Activated CD8-positive, alpha-beta T cell treated with anti-CD3 and anti-CD28 coated beads for 36 hours (primary cell): ENCODE measurements at regions not wholly inside any gene's neighbourhood (a gene's known extent, or its start where the extent isn't known, plus 50 kb on each side); places are given as distances from the start of the nearest gene placed in this dataset.
"Not testable (repeated sequence)": the region's sequence is repeated elsewhere in the genome, so short reads cannot be mapped to it uniquely, and the experiment has no call there.

ENCODE experiments used
- ATAC-seq: fragments of 200-7000 bp; cut with Tn5 transposase; one replicate; pipeline ENCODE4 v1.10.0; 2021; ENCODE audit warnings: mild to moderate bottlenecking, moderate library complexity
- CTCF ChIA-PET: fragments of 350-600 bp; sonication (Branson Sonifier 250); formaldehyde crosslinking; loops from one replicate; lab custom pipeline; 2021; ENCODE audit warnings: antibody characterized with exemption; lab: Charles Lee
- POLR2A ChIA-PET: fragments of 350-600 bp; sonication (Branson Sonifier 250); formaldehyde crosslinking; loops from one replicate; lab custom pipeline; 2021; ENCODE audit warnings: antibody characterized with exemption; lab: Charles Lee
- DNase-seq: peaks from one replicate; pipeline ENCODE4 v3.0.0-alpha.2; 2020
- H3K27ac Mint-ChIP-seq: one replicate; pipeline ENCODE4 v1.8.0; 2021; ENCODE audit warnings: mild to moderate bottlenecking, mixed read lengths
- H3K27me3 Mint-ChIP-seq: one replicate; pipeline ENCODE4 v1.8.0; 2021; ENCODE audit warnings: mixed read lengths
- H3K36me3 Mint-ChIP-seq: one replicate; pipeline ENCODE4 v1.8.0; 2021; ENCODE audit warnings: low read depth, mixed read lengths
- H3K4me1 Mint-ChIP-seq: one replicate; pipeline ENCODE4 v1.8.0; 2021; ENCODE audit warnings: low read depth, mixed read lengths
- H3K4me3 Mint-ChIP-seq: one replicate; pipeline ENCODE4 v1.8.0; 2021; ENCODE audit warnings: mild to moderate bottlenecking, moderate library complexity, mixed read lengths
- H3K9me3 Mint-ChIP-seq: one replicate; pipeline ENCODE4 v1.8.0; 2021; ENCODE audit warnings: mixed read lengths
- CTCF ChIP-seq: fragments of 200-600 bp; IDR thresholded peaks from one replicate; pipeline ENCODE4 v1.8.0; 2022; ENCODE audit warnings: antibody characterized with exemption, mild to moderate bottlenecking
- intact Hi-C: fragments of 100-400 bp; cut with micrococcal nuclease; formaldehyde crosslinking; loops from one replicate; pipeline ENCODE4 v1.10.0; 2022

GRCh38 chr20:52429029-52429428 is 237.4 kb upstream of the ZFP64 start:
- no peak for TF ChIP-seq CTCF
- Mint-ChIP-seq H3K4me3 (no peak overlapping the region), H3K27me3 (no peaks in the 10 kb centered on the region), H3K27ac (no peak overlapping the region), H3K9me3 (peaks cover 6% of the 10 kb centered on the region), H3K4me1 (no peaks in the 10 kb centered on the region), H3K36me3 (no peaks in the 10 kb centered on the region)
- ATAC-seq (no peak), DNase-seq (no peak)
- CTCF ChIA-PET = no interaction called here
- POLR2A ChIA-PET = no interaction called here
- intact Hi-C loops = no loop called here

- ATAC-seq = no peak
- peaks cover 6% of the 10 kb centered on the region for H3K9me3 Mint-ChIP-seq
- H3K27ac Mint-ChIP-seq = no peak overlapping the region
- no peaks in the 10 kb centered on the region for H3K27me3 Mint-ChIP-seq
- TF ChIP-seq CTCF = no peak
- ChIA-PET POLR2A (no interaction called here), CTCF (no interaction called here)
- DNase-seq = no peak
- intact Hi-C loops = no loop called here
- no peak overlapping the region for H3K4me3 Mint-ChIP-seq
- H3K36me3 Mint-ChIP-seq = no peaks in the 10 kb centered on the region
- no peaks in the 10 kb centered on the region for H3K4me1 Mint-ChIP-seq
These were observed 236.4 kb upstream of the ZFP64 start for GRCh38 chr20:52427960-52428359.

- intact Hi-C loops = no loop called here
- H3K9me3 Mint-ChIP-seq = peaks cover 4% of the 10 kb centered on the region
- POLR2A ChIA-PET = no interaction called here
These were observed 235.3 kb upstream of the ZFP64 start for GRCh38 chr20:52426856-52427255.

GRCh38 chr20:52425701-52426100 is 234.1 kb upstream of the ZFP64 start:
- intact Hi-C loops = no loop called here
- peaks cover 2% of the 10 kb centered on the region for H3K9me3 Mint-ChIP-seq
- no peak for TF ChIP-seq CTCF
- no peaks in the 10 kb centered on the region for H3K27me3 Mint-ChIP-seq
- CTCF ChIA-PET = interaction anchor here (0.9 to 1.4 kb wide), 2 partner anchors 12 to 15 kb away, joined by 3 to 4 read pairs; no protein-coding TSS in a partner anchor
- H3K4me1 Mint-ChIP-seq = no peaks in the 10 kb centered on the region
- H3K36me3 Mint-ChIP-seq = no peaks in the 10 kb centered on the region
- H3K4me3 Mint-ChIP-seq = no peak overlapping the region
- ATAC-seq (no peak), DNase-seq (no peak)
- POLR2A ChIA-PET = no interaction called here
- no peak overlapping the region for H3K27ac Mint-ChIP-seq

More at GRCh38 chr20:52426856-52427255, 235.3 kb upstream of the ZFP64 start:
- H3K4me1 Mint-ChIP-seq = no peaks in the 10 kb centered on the region
- no peak for TF ChIP-seq CTCF
- no peaks in the 10 kb centered on the region for H3K27me3 Mint-ChIP-seq
- H3K36me3 Mint-ChIP-seq = no peaks in the 10 kb centered on the region
- H3K4me3 Mint-ChIP-seq = no peak overlapping the region
- ATAC-seq = no peak
- DNase-seq = no peak
- CTCF ChIA-PET = interaction anchor here (0.7 to 1.4 kb wide), 2 partner anchors 17 to 29 kb away, joined by 3 read pairs; no protein-coding TSS in a partner anchor
- H3K27ac Mint-ChIP-seq = no peak overlapping the region

GRCh38 chr20:52425253-52425652 is 233.7 kb upstream of the ZFP64 start:
- Mint-ChIP-seq H3K36me3 (no peaks in the 10 kb centered on the region), H3K27ac (no peak overlapping the region), H3K4me3 (no peak overlapping the region), H3K27me3 (no peaks in the 10 kb centered on the region), H3K4me1 (no peaks in the 10 kb centered on the region), H3K9me3 (peaks cover 3% of the 10 kb centered on the region)
- intact Hi-C loops = no loop called here
- no peak for ATAC-seq
- POLR2A ChIA-PET = no interaction called here
- DNase-seq = no peak
- TF ChIP-seq CTCF = no peak
- CTCF ChIA-PET = no interaction called here

- H3K9me3 Mint-ChIP-seq, H3K27ac Mint-ChIP-seq, H3K4me3 Mint-ChIP-seq, DNase-seq, CTCF ChIA-PET, H3K4me1 Mint-ChIP-seq, ATAC-seq, H3K27me3 Mint-ChIP-seq, intact Hi-C loops, POLR2A ChIA-PET, H3K36me3 Mint-ChIP-seq: not testable (repeated sequence)
These were observed 232.9 kb upstream of the ZFP64 start for GRCh38 chr20:52424357-52424942.

- peaks cover 11% of the 10 kb centered on the region for H3K9me3 Mint-ChIP-seq
- ATAC-seq, DNase-seq, H3K4me1 Mint-ChIP-seq, H3K27ac Mint-ChIP-seq, H3K27me3 Mint-ChIP-seq, CTCF ChIA-PET, H3K4me3 Mint-ChIP-seq, intact Hi-C loops, POLR2A ChIA-PET, H3K36me3 Mint-ChIP-seq: not testable (repeated sequence)
These were observed 232.1 kb upstream of the ZFP64 start for GRCh38 chr20:52423536-52424140.
